ENCODE measurements at regions not wholly inside any gene's neighbourhood (a gene's known extent, or its start where the extent isn't known, plus 50 kb on each side); places are given as distances from the start of the nearest gene placed in this dataset.

- TF ChIP-seq GATA3 (IDR thresholded peaks at IDR 0.05; ENCODE audit: low read depth, low read length) (no peak), GATA2 (IDR thresholded peaks at IDR 0.05; ENCODE audit: low read depth, low read length) (no peak)
Observed at GRCh38 chr12:127473766-127474165, 793.2 kb upstream of the TMEM132C start.

Measured in SH-SY5Y (cell line).